Activated T-cell treated with anti-CD3 and anti-CD28 coated beads for 24 hours (primary cell): ENCODE measurements at regions not wholly inside any gene's neighbourhood (a gene's known extent, or its start where the extent isn't known, plus 50 kb on each side); places are given as distances from the start of the nearest gene placed in this dataset.

Source experiments
- DNase-seq: peaks from one replicate; pipeline ENCODE4 v3.0.0-alpha.2; 2020; ENCODE audit warnings: low read depth

GRCh38 chr6:169907419-169908115, 156.1 kb downstream of the ERMARD start:
- DNase-seq, result no peak

- no peak for DNase-seq
These were observed 155.4 kb downstream of the ERMARD start for GRCh38 chr6:169906688-169907418.

- DNase-seq, result no peak
These were observed 154.7 kb downstream of the ERMARD start for GRCh38 chr6:169906004-169906687.

- no peak for DNase-seq
These were observed 153.8 kb downstream of the ERMARD start for GRCh38 chr6:169905041-169905807.

GRCh38 chr6:169904051-169904922, 152.9 kb downstream of the ERMARD start:
- no peak for DNase-seq

- DNase-seq, result no peak
These were observed 151.7 kb downstream of the ERMARD start for GRCh38 chr6:169903122-169903521.

- DNase-seq, result no peak
These were observed 151.2 kb downstream of the ERMARD start for GRCh38 chr6:169902604-169903003.

GRCh38 chr6:169902070-169902469, 150.6 kb downstream of the ERMARD start:
- DNase-seq, result no peak

- no peak for DNase-seq
These were observed 148.2 kb downstream of the ERMARD start for GRCh38 chr6:169899481-169900145.

GRCh38 chr6:169898788-169899480, 147.5 kb downstream of the ERMARD start:
- DNase-seq, result no peak

- no peak for DNase-seq
These were observed 146.4 kb downstream of the ERMARD start for GRCh38 chr6:169897601-169898358.

GRCh38 chr6:169896826-169897456, 145.5 kb downstream of the ERMARD start:
- no peak for DNase-seq

GRCh38 chr6:169895926-169896761, 144.7 kb downstream of the ERMARD start:
- no peak for DNase-seq

- no peak for DNase-seq
These were observed 143.8 kb downstream of the ERMARD start for GRCh38 chr6:169895000-169895759.

GRCh38 chr6:169894377-169894960, 143.0 kb downstream of the ERMARD start:
- DNase-seq, result no peak

GRCh38 chr6:169893624-169894023, 142.2 kb downstream of the ERMARD start:
- no peak for DNase-seq

- DNase-seq, result no peak
These were observed 140.4 kb downstream of the ERMARD start for GRCh38 chr6:169891846-169892245.
